K562 (cell line): ENCODE measurements at regions not wholly inside any gene's neighbourhood (a gene's known extent, or its start where the extent isn't known, plus 50 kb on each side); places are given as distances from the start of the nearest gene placed in this dataset.

Experiments used
- ATAC-seq: fragments of 200-7000 bp; cut with Tn5 transposase; 3 replicates; pipeline ENCODE4 v1.9.1; 2020; ENCODE audit warnings: moderate library complexity
- BruUV-seq: library from RNA; stranded (reverse); fragments of 400-500 nt; replicated peaks from 2 replicates; lab custom pipeline; 2021; lab: Mats Ljungman, UMichigan
- CTCF ChIA-PET: fragments of 300-600 bp; formaldehyde crosslinking; extraction: SDS; loops from one replicate; lab custom pipeline; 2021; ENCODE audit warnings: low intra/inter-chr PET ratio; lab: Yijun Ruan, JAX
- POLR2A ChIA-PET: fragments of 300-600, 350-650 bp; sonication (Branson Sonifier 250); formaldehyde crosslinking; extraction: SDS; loops from one replicate; lab custom pipeline; 2021; ENCODE audit warnings: antibody characterized with exemption, inconsistent platforms; lab: Yijun Ruan, JAX
- DNase-seq, 4 experiments: peaks; one replicate each; pipeline versions ENCODE4 v3.0.0 to v3.0.0-alpha.2; 2011 to 2018; ENCODE audit warnings: low spot score in 3 of 4, mixed read lengths in 3 of 4; ENCODE audit errors: extremely low read depth in 1 of 4
- FAIRE-seq: peaks from 2 replicates; lab custom pipeline; 2011; peaks lifted over from hg19 to GRCh38; lab: Jason Lieb, UNC
- H2AFZ ChIP-seq: 2 replicates; pipeline ENCODE4 v1.6.0; 2011; ENCODE audit warnings: low read depth, low read length, control low read depth, inconsistent platforms
- H3K27ac ChIP-seq: fragments of 200-600 bp; 3 replicates; pipeline ENCODE4 v1.8.0; 2011; ENCODE audit warnings: low read depth, mild to moderate bottlenecking, control low read depth, inconsistent platforms, low read length, moderate library complexity, mixed read lengths; ENCODE audit errors: extremely low read depth
- H3K27me3 ChIP-seq, 2 experiments: fragments of 300-600 bp in 1 of 2; 2 replicates in 1 of 2; 3 replicates in 1 of 2; pipeline versions ENCODE4 v1.6.0 to v1.8.0; 2011; ENCODE audit warnings: inconsistent platforms in 2 of 2, low read length in 2 of 2, mild to moderate bottlenecking in 1 of 2, mixed read lengths in 1 of 2, moderate library complexity in 1 of 2; ENCODE audit not compliant: control insufficient read depth in 2 of 2, insufficient read depth in 2 of 2
- H3K36me3 ChIP-seq: fragments of 300-600 bp; 3 replicates; pipeline ENCODE4 v1.8.0; 2011; ENCODE audit warnings: mild to moderate bottlenecking, low read length, inconsistent platforms; ENCODE audit not compliant: control insufficient read depth, insufficient read depth
- H3K4me1 ChIP-seq, 2 experiments: fragments of 200-600 bp in 1 of 2; replicated peaks in 1 of 2; 2 replicates in 1 of 2; 3 replicates in 1 of 2; pipeline versions ENCODE4 v1.5.1 to v1.8.0; 2011; ENCODE audit warnings: inconsistent platforms in 2 of 2, low read length in 2 of 2, mild to moderate bottlenecking in 1 of 2, mixed read lengths in 1 of 2, moderate library complexity in 1 of 2; ENCODE audit not compliant: control insufficient read depth in 2 of 2, insufficient read depth in 2 of 2
- H3K4me2 ChIP-seq: 2 replicates; pipeline ENCODE4 v1.6.1; 2011; ENCODE audit warnings: low read length, control low read depth, inconsistent platforms, mixed read lengths; ENCODE audit not compliant: insufficient read depth
- H3K4me3 ChIP-seq: fragments of 200-600 bp; sonication (generic), shearing (Covaris generic); 2 replicates; pipeline ENCODE4 v1.5.1; 2016; ENCODE audit warnings: control low read depth, inconsistent platforms
- H3K79me2 ChIP-seq: fragments of 200-600 bp; 3 replicates; pipeline ENCODE4 v1.8.0; 2011; ENCODE audit warnings: low read length, inconsistent platforms; ENCODE audit not compliant: control insufficient read depth, insufficient read depth
- H3K9ac ChIP-seq, 2 experiments: 2 replicates each; pipeline versions ENCODE4 v1.6.0 to v1.6.1; 2011; ENCODE audit warnings: low read depth in 2 of 2, low read length in 2 of 2, control low read depth in 1 of 2, inconsistent platforms in 1 of 2, mild to moderate bottlenecking in 1 of 2, mixed read lengths in 1 of 2; ENCODE audit not compliant: insufficient read depth in 1 of 2
- H3K9me1 ChIP-seq: one replicate; pipeline ENCODE4 v1.6.0; 2011; ENCODE audit warnings: inconsistent platforms, mild to moderate bottlenecking, low read length, moderate library complexity; ENCODE audit not compliant: control insufficient read depth, insufficient read depth
- H3K9me3 ChIP-seq: replicated peaks from 2 replicates; pipeline ENCODE4 v1.5.1; 2011; ENCODE audit warnings: low read depth, low read length, inconsistent platforms; ENCODE audit not compliant: control insufficient read depth, insufficient read depth
- H4K20me1 ChIP-seq: replicated peaks from 2 replicates; pipeline ENCODE4 v1.6.1; 2011; ENCODE audit warnings: low read length, inconsistent platforms, mixed read lengths; ENCODE audit not compliant: control insufficient read depth, insufficient read depth
- CSDE1 ChIP-seq, 2 experiments: fragments of 450-650 bp; IDR thresholded peaks; 2 replicates each; pipeline ENCODE4 v1.6.1; 2016; ENCODE audit warnings: mild to moderate bottlenecking in 1 of 2
- EP300 ChIP-seq: IDR thresholded peaks from 2 replicates; pipeline ENCODE4 v1.6.1; 2012; ENCODE audit warnings: low read length, improper control_type of control experiment
- HDAC8 ChIP-seq: fragments of 450-650 bp; IDR thresholded peaks from 2 replicates; pipeline ENCODE4 v1.6.1; 2016; ENCODE audit warnings: mild to moderate bottlenecking, missing genetic modification characterization, moderate library complexity, missing compliant biosample characterization
- MXI1 ChIP-seq: IDR thresholded peaks from 2 replicates; pipeline ENCODE4 v1.6.1; 2011; ENCODE audit warnings: low read depth, mild to moderate bottlenecking, improper control_type of control experiment, low read length
- NR4A1 ChIP-seq, 2 experiments: fragments of 250-450 bp in 1 of 2; fragments of 450-650 bp in 1 of 2; sonication (Bioruptor Pico) in 1 of 2; IDR thresholded peaks; 2 replicates each; pipeline versions ENCODE4 v1.4.0 to v1.6.1; 2016 to 2020; ENCODE audit warnings: mild to moderate bottlenecking in 2 of 2, missing compliant biosample characterization in 1 of 2, missing genetic modification characterization in 1 of 2, moderate library complexity in 1 of 2
- PTBP1 ChIP-seq: fragments of 200-400 bp; formaldehyde crosslinking; IDR thresholded peaks from 2 replicates; pipeline ENCODE4 v1.6.1; 2017; ENCODE audit warnings: low read depth, low read length
- RBM15 ChIP-seq: fragments of 200-400 bp; formaldehyde crosslinking; IDR thresholded peaks from 2 replicates; pipeline ENCODE4 v1.6.1; 2018; ENCODE audit warnings: mild to moderate bottlenecking, low read length, moderate library complexity; ENCODE audit not compliant: insufficient read depth
- SAFB2 ChIP-seq: fragments of 200-400 bp; formaldehyde crosslinking; IDR thresholded peaks from 2 replicates; pipeline ENCODE4 v1.6.1; 2018; ENCODE audit warnings: borderline replicate concordance, low read length, low read depth, moderate library complexity; ENCODE audit not compliant: severe bottlenecking
- SRSF3 ChIP-seq: fragments of 200-400 bp; formaldehyde crosslinking; IDR thresholded peaks from 2 replicates; pipeline ENCODE4 v1.6.1; 2016; ENCODE audit warnings: mild to moderate bottlenecking, low read length, moderate library complexity; ENCODE audit not compliant: insufficient read depth
- TCFL5 ChIP-seq: fragments of 250-450 bp; sonication (Bioruptor Pico); conservative IDR thresholded peaks from 2 replicates; pipeline ENCODE4 v1.6.1; 2021; ENCODE audit warnings: mild to moderate bottlenecking, moderate library complexity, matching md5 sums
- VEZF1 ChIP-seq: fragments of 200-800 bp; sonication (Bioruptor generic); IDR thresholded peaks from 2 replicates; pipeline ENCODE4 v1.6.1; 2017; ENCODE audit warnings: missing genetic modification characterization, missing compliant biosample characterization
- ZKSCAN8 ChIP-seq: fragments of 200-800 bp; sonication (Bioruptor generic); IDR thresholded peaks from 2 replicates; pipeline ENCODE4 v1.6.1; 2016; ENCODE audit warnings: missing genetic modification characterization, missing compliant biosample characterization
- ZSCAN32 ChIP-seq: fragments of 450-650 bp; formaldehyde crosslinking; IDR thresholded peaks from 2 replicates; pipeline ENCODE4 v1.4.0; 2020; ENCODE audit warnings: mild to moderate bottlenecking, moderate library complexity
- WGBS: fragments of 100-300 bp; shearing (Covaris generic); methylation state at CpG from one replicate; pipeline ENCODE4 v1.1.6; 2016; ENCODE audit warnings: low coverage, mixed read lengths; ENCODE audit not compliant: insufficient coverage; ENCODE audit errors: missing lambda C conversion rate; 5-methylcytosine and 5-hydroxymethylcytosine counted together
- in situ Hi-C: fragments of 300-500 bp; cut with MboI; formaldehyde crosslinking; loops from 4 replicates; pipeline ENCODE4 v1.15.0; 2018; ENCODE audit warnings: inconsistent platforms, mixed read lengths
- intact Hi-C: fragments of 100-400 bp; cut with micrococcal nuclease; formaldehyde crosslinking; loops from 2 replicates; pipeline ENCODE4 v1.14.2; 2022

GRCh38 chr5:60346393-60346792 is 353.6 kb downstream of the DEPDC1B start:
- no peaks in the 10 kb centered on the region for H3K9me1 ChIP-seq
- DNase-seq, result no peak
- H3K4me1 ChIP-seq, result no peaks in the 10 kb centered on the region
- ChIA-PET CTCF (no interaction called here), POLR2A (no interaction called here)
- intact Hi-C loops (no loop called here), in situ Hi-C loops (no loop called here)
- H3K4me2 ChIP-seq, result no peak overlapping the region
- H3K36me3 ChIP-seq, result no peaks in the 10 kb centered on the region
- no peak overlapping the region for H3K27ac ChIP-seq
- H4K20me1 ChIP-seq, result no peaks in the 10 kb centered on the region
- no peaks in the 10 kb centered on the region for H3K79me2 ChIP-seq
- 0% methylated on average over 1 of the region's 1 CpG for WGBS
- H2AFZ ChIP-seq, result no peak overlapping the region
- TF ChIP-seq ZSCAN32, result no peak
- TF ChIP-seq MXI1, result no peak
- TF ChIP-seq CSDE1 (IDR thresholded peaks at IDR 0.05), result no peak
- TF ChIP-seq TCFL5, result no peak
- no peak for TF ChIP-seq SAFB2
- TF ChIP-seq EP300, result no peak
- no peak for TF ChIP-seq RBM15
- no peak for TF ChIP-seq SRSF3
- H3K4me3 ChIP-seq, result no peak overlapping the region
- no peaks in the 10 kb centered on the region for H3K9me3 ChIP-seq
- no TSS peak for BruUV-seq
- H3K27me3 ChIP-seq, result no peaks in the 10 kb centered on the region
- H3K9ac ChIP-seq, result no peak overlapping the region
- no peak for ATAC-seq
- FAIRE-seq, result no peak

DNA sequence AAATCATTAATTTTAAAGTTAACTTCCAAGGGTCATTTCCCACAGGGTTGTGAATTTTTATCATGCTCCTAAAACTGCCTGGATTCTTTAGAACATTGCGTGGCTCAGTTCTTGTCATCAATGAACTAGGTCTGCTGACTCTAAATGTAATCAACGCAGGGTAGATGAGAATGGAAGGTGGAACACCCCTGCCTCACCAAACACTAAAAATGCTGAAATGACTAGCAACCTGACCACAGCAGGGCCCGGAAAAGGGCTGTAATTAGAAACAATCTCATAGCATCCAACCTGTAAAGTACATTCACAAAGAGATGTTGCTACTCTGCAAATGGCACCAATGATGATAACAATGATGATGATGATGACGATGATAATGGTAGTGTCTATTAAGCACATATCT is 356.9 kb downstream of the DEPDC1B start:
- TF ChIP-seq VEZF1 (CRISPR knock-in tag), result no peak
- no peak for TF ChIP-seq NR4A1 (CRISPR knock-in tag; IDR thresholded peaks at IDR 0.05)
- TF ChIP-seq NR4A1 (tag; IDR thresholded peaks at IDR 0.05), result no peak
- TF ChIP-seq HDAC8 (tag), result no peak
- TF ChIP-seq ZKSCAN8, result no peak
- TF ChIP-seq PTBP1, result no peak
- TF ChIP-seq, all 486 proteins: peak for 0
- ChIA-PET CTCF (no interaction called here), POLR2A (interaction anchor here (0.6 kb wide), 1 partner anchor 12 kb away, joined by 3 read pairs; no protein-coding TSS in a partner anchor)
- Histone ChIP-seq H3K9me1 (no peaks in the 10 kb centered on the region), H3K79me2 (no peaks in the 10 kb centered on the region), H3K27ac (no peak overlapping the region), H3K9ac (no peak overlapping the region), H3K9me3 (no peaks in the 10 kb centered on the region), H3K4me3 (no peak overlapping the region), H4K20me1 (no peaks in the 10 kb centered on the region), H3K4me1 (no peaks in the 10 kb centered on the region), H3K27me3 (no peaks in the 10 kb centered on the region), H3K4me2 (no peak overlapping the region), H2AFZ (no peak overlapping the region), H3K36me3 (no peaks in the 10 kb centered on the region)
- intact Hi-C loops, result no loop called here
- no TSS peak for BruUV-seq
- ATAC-seq (no peak), DNase-seq (no peak), FAIRE-seq (no peak)
- WGBS, result 0% methylated on average over 4 of the region's 4 CpGs
- in situ Hi-C loops, result no loop called here
